SU-DHL-6 (cell line): ENCODE measurements at regions not wholly inside any gene's neighbourhood (a gene's known extent, or its start where the extent isn't known, plus 50 kb on each side); places are given as distances from the start of the nearest gene placed in this dataset.

Source experiments
- EZH2phosphoT487 ChIP-seq: fragments of 200-600 bp; sonication (generic), shearing (Covaris generic); conservative IDR thresholded peaks from 2 replicates; pipeline ENCODE4 v1.6.1; 2018; ENCODE audit warnings: mild to moderate bottlenecking, antibody characterized with exemption, low read length, moderate library complexity, mixed read lengths
- TF ChIP-seq, protein P1 (sequence below): fragments of 200-600 bp; sonication (generic); IDR thresholded peaks from one replicate; pipeline ENCODE4 v1.5.1; 2017; ENCODE audit warnings: antibody characterized with exemption, mild to moderate bottlenecking, low read length, moderate library complexity; ENCODE audit not compliant: insufficient read depth, poor library complexity, severe bottlenecking

DNA sequence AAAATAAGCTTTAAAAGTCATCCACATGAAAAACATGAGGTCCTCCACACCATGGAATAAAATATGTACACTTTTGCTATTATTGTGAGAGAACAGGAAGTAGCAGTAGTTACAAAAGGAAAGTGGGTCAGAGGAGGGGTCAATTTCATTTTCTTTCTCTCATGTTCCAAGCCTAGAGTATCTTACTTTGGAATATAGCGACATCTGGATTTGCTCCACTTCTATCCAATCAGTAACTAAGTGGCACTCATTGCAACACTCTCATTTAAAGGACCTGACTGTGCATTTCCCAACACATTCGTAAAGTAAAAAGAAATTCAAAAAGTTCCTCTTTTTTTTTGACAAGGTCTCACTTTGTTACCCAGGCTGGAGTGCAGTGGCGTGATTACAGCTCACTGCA, 637.3 kb downstream of the TUSC7 start:
- TF ChIP-seq, protein P1, sequence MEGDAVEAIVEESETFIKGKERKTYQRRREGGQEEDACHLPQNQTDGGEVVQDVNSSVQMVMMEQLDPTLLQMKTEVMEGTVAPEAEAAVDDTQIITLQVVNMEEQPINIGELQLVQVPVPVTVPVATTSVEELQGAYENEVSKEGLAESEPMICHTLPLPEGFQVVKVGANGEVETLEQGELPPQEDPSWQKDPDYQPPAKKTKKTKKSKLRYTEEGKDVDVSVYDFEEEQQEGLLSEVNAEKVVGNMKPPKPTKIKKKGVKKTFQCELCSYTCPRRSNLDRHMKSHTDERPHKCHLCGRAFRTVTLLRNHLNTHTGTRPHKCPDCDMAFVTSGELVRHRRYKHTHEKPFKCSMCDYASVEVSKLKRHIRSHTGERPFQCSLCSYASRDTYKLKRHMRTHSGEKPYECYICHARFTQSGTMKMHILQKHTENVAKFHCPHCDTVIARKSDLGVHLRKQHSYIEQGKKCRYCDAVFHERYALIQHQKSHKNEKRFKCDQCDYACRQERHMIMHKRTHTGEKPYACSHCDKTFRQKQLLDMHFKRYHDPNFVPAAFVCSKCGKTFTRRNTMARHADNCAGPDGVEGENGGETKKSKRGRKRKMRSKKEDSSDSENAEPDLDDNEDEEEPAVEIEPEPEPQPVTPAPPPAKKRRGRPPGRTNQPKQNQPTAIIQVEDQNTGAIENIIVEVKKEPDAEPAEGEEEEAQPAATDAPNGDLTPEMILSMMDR, result no peak
- TF ChIP-seq EZH2phosphoT487, result no peak
